GM23338 (cell line): ENCODE measurements at regions not wholly inside any gene's neighbourhood (a gene's known extent, or its start where the extent isn't known, plus 50 kb on each side); places are given as distances from the start of the nearest gene placed in this dataset.

ENCODE experiments used
- ATAC-seq: fragments of 200-7000 bp; cut with Tn5 transposase; 3 replicates; pipeline ENCODE4 v1.9.1; 2020
- DNase-seq: peaks from one replicate; pipeline ENCODE4 v3.0.0-alpha.2; 2015; ENCODE audit warnings: low spot score
- H2AFZ ChIP-seq: fragments of 200-600 bp; sonication (generic); 2 replicates; pipeline ENCODE4 v1.8.0; 2016; ENCODE audit warnings: antibody characterized with exemption, mild to moderate bottlenecking, moderate library complexity
- H3F3A ChIP-seq: fragments of 200-600 bp; sonication (generic); replicated peaks from 2 replicates; pipeline ENCODE4 v1.8.0; 2017; ENCODE audit warnings: antibody characterized with exemption, mixed run types, low read depth
- H3K27ac ChIP-seq: fragments of 200-600 bp; sonication (generic); 2 replicates; pipeline ENCODE4 v1.6.1; 2016; ENCODE audit warnings: low read depth
- H3K27me3 ChIP-seq: fragments of 200-600 bp; sonication (generic); 2 replicates; pipeline ENCODE4 v1.8.0; 2016; ENCODE audit warnings: mild to moderate bottlenecking, mixed run types, moderate library complexity; ENCODE audit not compliant: insufficient read depth
- H3K36me3 ChIP-seq: fragments of 200-600 bp; sonication (generic); 2 replicates; pipeline ENCODE4 v1.8.0; 2016; ENCODE audit warnings: mild to moderate bottlenecking; ENCODE audit not compliant: insufficient read depth
- H3K4me1 ChIP-seq: fragments of 200-600 bp; sonication (generic); 2 replicates; pipeline ENCODE4 v1.8.0; 2016; ENCODE audit warnings: mild to moderate bottlenecking, moderate library complexity; ENCODE audit not compliant: insufficient read depth
- H3K4me2 ChIP-seq: fragments of 200-600 bp; sonication (generic); 2 replicates; pipeline ENCODE4 v1.7.1; 2017; ENCODE audit warnings: mixed run types
- H3K4me3 ChIP-seq: fragments of 200-600 bp; sonication (generic); 2 replicates; pipeline ENCODE4 v1.6.1; 2016; ENCODE audit warnings: mixed run types
- H3K79me2 ChIP-seq: fragments of 200-600 bp; sonication (generic); replicated peaks from 2 replicates; pipeline ENCODE4 v1.8.0; 2017; ENCODE audit warnings: mild to moderate bottlenecking; ENCODE audit not compliant: insufficient read depth
- H3K9me2 ChIP-seq: fragments of 200-600 bp; sonication (generic); 2 replicates; pipeline ENCODE4 v1.8.0; 2017; ENCODE audit not compliant: insufficient read depth
- H4K20me1 ChIP-seq: fragments of 200-600 bp; sonication (generic); replicated peaks from 2 replicates; pipeline ENCODE4 v1.8.0; 2017; ENCODE audit warnings: mild to moderate bottlenecking; ENCODE audit not compliant: insufficient read depth
- H3K27ac Mint-ChIP-seq: 2 replicates; pipeline ENCODE4 v1.8.0; 2020; ENCODE audit warnings: inconsistent platforms, mild to moderate bottlenecking, moderate library complexity, mixed read lengths
- H3K27me3 Mint-ChIP-seq: 3 replicates; pipeline ENCODE4 v1.8.0; 2022; ENCODE audit warnings: low read depth, mild to moderate bottlenecking, moderate library complexity, mixed read lengths, inconsistent platforms; ENCODE audit not compliant: insufficient read depth, poor library complexity
- H3K36me3 Mint-ChIP-seq: 3 replicates; pipeline ENCODE4 v1.8.0; 2021; ENCODE audit warnings: low read depth, mild to moderate bottlenecking, inconsistent platforms, moderate library complexity, mixed read lengths
- H3K4me1 Mint-ChIP-seq: 3 replicates; pipeline ENCODE4 v1.8.0; 2020; ENCODE audit warnings: mild to moderate bottlenecking, inconsistent platforms, mixed read lengths
- H3K4me3 Mint-ChIP-seq: 3 replicates; pipeline ENCODE4 v1.8.0; 2021; ENCODE audit warnings: moderate library complexity, mild to moderate bottlenecking, inconsistent platforms, mixed read lengths
- H3K9me3 Mint-ChIP-seq: 3 replicates; pipeline ENCODE4 v1.8.0; 2020; ENCODE audit warnings: moderate library complexity, mild to moderate bottlenecking, inconsistent platforms, mixed read lengths
- CREB1 ChIP-seq: fragments of 250-450 bp; sonication (Bioruptor Pico); IDR thresholded peaks from 2 replicates; pipeline ENCODE4 v1.5.0; 2020; ENCODE audit warnings: low read depth, mild to moderate bottlenecking, moderate library complexity
- EZH2 ChIP-seq: fragments of 200-600 bp; sonication (generic); IDR thresholded peaks from one replicate; pipeline ENCODE4 v1.8.0; 2017; ENCODE audit warnings: antibody characterized with exemption, mild to moderate bottlenecking, low read depth; ENCODE audit not compliant: unreplicated experiment
- EZH2phosphoT487 ChIP-seq: fragments of 200-600 bp; sonication (generic); IDR thresholded peaks from one replicate; pipeline ENCODE4 v1.8.1; 2018; ENCODE audit warnings: antibody characterized with exemption; ENCODE audit not compliant: unreplicated experiment
- JUNB ChIP-seq: IDR thresholded peaks from one replicate; pipeline ENCODE4 v1.6.1; 2016; ENCODE audit warnings: antibody characterized with exemption; ENCODE audit not compliant: unreplicated experiment
- NANOG ChIP-seq: IDR thresholded peaks from 2 replicates; pipeline ENCODE4 v1.6.1; 2016; ENCODE audit warnings: antibody characterized with exemption, borderline replicate concordance
- POLR2AphosphoS5 ChIP-seq: IDR thresholded peaks from 2 replicates; pipeline ENCODE4 v1.6.1; 2016; ENCODE audit warnings: antibody characterized with exemption, low read depth
- REST ChIP-seq: IDR thresholded peaks from one replicate; pipeline ENCODE4 v1.6.1; 2018; ENCODE audit warnings: antibody characterized with exemption; ENCODE audit not compliant: unreplicated experiment
- STAT1 ChIP-seq: IDR thresholded peaks from one replicate; pipeline ENCODE4 v1.6.1; 2016; ENCODE audit warnings: antibody characterized with exemption; ENCODE audit not compliant: unreplicated experiment
- ZNF114 ChIP-seq: fragments of 250-450 bp; sonication (Bioruptor Pico); IDR thresholded peaks from 2 replicates; pipeline ENCODE4 v1.5.0; 2020; ENCODE audit warnings: mild to moderate bottlenecking, moderate library complexity
- ZNF331 ChIP-seq: fragments of 250-450 bp; sonication (Bioruptor Pico); IDR thresholded peaks from 2 replicates; pipeline ENCODE4 v1.5.0; 2020; ENCODE audit warnings: low read depth, mild to moderate bottlenecking, moderate library complexity
- ZNF462 ChIP-seq: fragments of 250-450 bp; sonication (Bioruptor Pico); IDR thresholded peaks from 2 replicates; pipeline ENCODE4 v1.5.0; 2020; ENCODE audit warnings: mild to moderate bottlenecking, moderate library complexity
- TF ChIP-seq, protein P1 (sequence below): IDR thresholded peaks from 2 replicates; pipeline ENCODE4 v1.6.1; 2016; ENCODE audit warnings: antibody characterized with exemption
- TF ChIP-seq, protein P2 (sequence below), 2 experiments: fragments of 200-600 bp in 1 of 2; sonication (generic) in 1 of 2; conservative IDR thresholded peaks; 2 replicates each; pipeline versions ENCODE4 v1.5.1 to v1.6.1; 2016 to 2017; ENCODE audit warnings: antibody characterized with exemption in 2 of 2, low read depth in 2 of 2, mild to moderate bottlenecking in 2 of 2, moderate library complexity in 1 of 2

- Histone ChIP-seq H2AFZ (no peak overlapping the region), H3K27ac (no peak overlapping the region), H3K4me1 (no peaks in the 10 kb centered on the region), H3F3A (no peaks in the 10 kb centered on the region), H3K4me2 (no peak overlapping the region), H3K36me3 (no peaks in the 10 kb centered on the region), H4K20me1 (peaks cover 5% of the 10 kb centered on the region; the same call in 1 of the 2 replicates), H3K9me2 (no peaks in the 10 kb centered on the region), H3K79me2 (peaks cover 72% of the 10 kb centered on the region), H3K27me3 (no peaks in the 10 kb centered on the region), H3K4me3 (no peak overlapping the region)
- ATAC-seq (no peak), DNase-seq (no peak)
- Mint-ChIP-seq H3K4me1 (peaks cover 14% of the 10 kb centered on the region), H3K36me3 (peaks cover 54% of the 10 kb centered on the region), H3K4me3 (no peak overlapping the region), H3K27me3 (peaks cover 2% of the 10 kb centered on the region), H3K27ac (no peak overlapping the region; the same call in 1 of the 2 replicates), H3K9me3 (peaks cover 4% of the 10 kb centered on the region; the same call in 2 of the 3 replicates)
- no peak for TF ChIP-seq POLR2AphosphoS5
- TF ChIP-seq EZH2: no peak
- TF ChIP-seq EZH2phosphoT487: no peak
- no peak for TF ChIP-seq ZNF331
- no peak for TF ChIP-seq REST
- TF ChIP-seq CREB1 (CRISPR knock-in tag): no peak
- no peak for TF ChIP-seq ZNF114 (CRISPR knock-in tag)
- no peak for TF ChIP-seq NANOG
- no peak for TF ChIP-seq ZNF462 (CRISPR knock-in tag)
- TF ChIP-seq JUNB: no peak
- TF ChIP-seq STAT1: no peak
- TF ChIP-seq, protein P1, sequence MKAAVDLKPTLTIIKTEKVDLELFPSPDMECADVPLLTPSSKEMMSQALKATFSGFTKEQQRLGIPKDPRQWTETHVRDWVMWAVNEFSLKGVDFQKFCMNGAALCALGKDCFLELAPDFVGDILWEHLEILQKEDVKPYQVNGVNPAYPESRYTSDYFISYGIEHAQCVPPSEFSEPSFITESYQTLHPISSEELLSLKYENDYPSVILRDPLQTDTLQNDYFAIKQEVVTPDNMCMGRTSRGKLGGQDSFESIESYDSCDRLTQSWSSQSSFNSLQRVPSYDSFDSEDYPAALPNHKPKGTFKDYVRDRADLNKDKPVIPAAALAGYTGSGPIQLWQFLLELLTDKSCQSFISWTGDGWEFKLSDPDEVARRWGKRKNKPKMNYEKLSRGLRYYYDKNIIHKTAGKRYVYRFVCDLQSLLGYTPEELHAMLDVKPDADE: no peak
- TF ChIP-seq, protein P2, sequence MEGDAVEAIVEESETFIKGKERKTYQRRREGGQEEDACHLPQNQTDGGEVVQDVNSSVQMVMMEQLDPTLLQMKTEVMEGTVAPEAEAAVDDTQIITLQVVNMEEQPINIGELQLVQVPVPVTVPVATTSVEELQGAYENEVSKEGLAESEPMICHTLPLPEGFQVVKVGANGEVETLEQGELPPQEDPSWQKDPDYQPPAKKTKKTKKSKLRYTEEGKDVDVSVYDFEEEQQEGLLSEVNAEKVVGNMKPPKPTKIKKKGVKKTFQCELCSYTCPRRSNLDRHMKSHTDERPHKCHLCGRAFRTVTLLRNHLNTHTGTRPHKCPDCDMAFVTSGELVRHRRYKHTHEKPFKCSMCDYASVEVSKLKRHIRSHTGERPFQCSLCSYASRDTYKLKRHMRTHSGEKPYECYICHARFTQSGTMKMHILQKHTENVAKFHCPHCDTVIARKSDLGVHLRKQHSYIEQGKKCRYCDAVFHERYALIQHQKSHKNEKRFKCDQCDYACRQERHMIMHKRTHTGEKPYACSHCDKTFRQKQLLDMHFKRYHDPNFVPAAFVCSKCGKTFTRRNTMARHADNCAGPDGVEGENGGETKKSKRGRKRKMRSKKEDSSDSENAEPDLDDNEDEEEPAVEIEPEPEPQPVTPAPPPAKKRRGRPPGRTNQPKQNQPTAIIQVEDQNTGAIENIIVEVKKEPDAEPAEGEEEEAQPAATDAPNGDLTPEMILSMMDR (conservative IDR thresholded peaks at IDR 0.05; ENCODE audit: low read depth in 2 of 2): no peak
These were observed 262.9 kb downstream of the SOX4 start for GRCh38 chr6:21856456-21856825.
